Stimulated activated memory B cell treated with anti-CD40 and anti-IgM and Interleukin-4, amounts not matched to agents 10 μg/mL and 1 μg/mL and 100 μg/mL, for 72 hours (primary cell): ENCODE measurements at regions not wholly inside any gene's neighbourhood (a gene's known extent, or its start where the extent isn't known, plus 50 kb on each side); places are given as distances from the start of the nearest gene placed in this dataset.

Source experiments
- ATAC-seq: fragments of 150-1000 bp; cut with Tn5 transposase; 2 replicates; pipeline ENCODE4 v1.10.0; 2021
- H3K27ac Mint-ChIP-seq: one replicate; pipeline ENCODE4 v1.8.0; 2022; ENCODE audit warnings: mild to moderate bottlenecking, mixed read lengths
- H3K27me3 Mint-ChIP-seq: one replicate; pipeline ENCODE4 v1.8.0; 2022; ENCODE audit warnings: mixed read lengths
- H3K36me3 Mint-ChIP-seq: one replicate; pipeline ENCODE4 v1.8.0; 2022; ENCODE audit warnings: mixed read lengths
- H3K4me1 Mint-ChIP-seq: one replicate; pipeline ENCODE4 v1.8.0; 2022; ENCODE audit warnings: mixed read lengths
- H3K4me3 Mint-ChIP-seq: one replicate; pipeline ENCODE4 v1.8.0; 2022; ENCODE audit warnings: mild to moderate bottlenecking, moderate library complexity, mixed read lengths
- H3K9me3 Mint-ChIP-seq: one replicate; pipeline ENCODE4 v1.8.0; 2022; ENCODE audit warnings: mixed read lengths

DNA sequence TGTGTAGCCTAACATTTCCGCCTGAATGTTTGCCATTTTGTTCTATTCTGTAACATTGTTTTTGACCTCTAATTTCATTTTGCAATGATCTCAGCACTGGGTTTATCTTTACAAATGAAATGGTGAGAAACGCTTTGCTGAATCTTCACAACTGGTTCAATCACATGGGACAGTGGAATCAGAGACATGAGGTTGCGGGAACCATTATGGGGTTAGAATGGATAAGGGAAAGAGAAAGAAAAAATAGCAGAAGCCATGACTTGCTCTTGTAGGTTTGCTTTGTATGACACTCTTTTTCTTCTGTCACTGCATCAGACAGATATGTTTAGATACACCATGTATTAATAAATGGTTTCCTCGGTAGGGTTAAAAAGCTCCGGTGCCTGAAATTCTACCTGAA, 114.3 kb upstream of the PELI1 start:
- Mint-ChIP-seq H3K4me1 (peaks cover 36% of the 10 kb centered on the region), H3K9me3 (no peaks in the 10 kb centered on the region), H3K27ac (peak overlapping the region; percentile 91), H3K4me3 (no peak overlapping the region), H3K36me3 (peaks cover 16% of the 10 kb centered on the region), H3K27me3 (no peaks in the 10 kb centered on the region)
- ATAC-seq: no peak

DNA sequence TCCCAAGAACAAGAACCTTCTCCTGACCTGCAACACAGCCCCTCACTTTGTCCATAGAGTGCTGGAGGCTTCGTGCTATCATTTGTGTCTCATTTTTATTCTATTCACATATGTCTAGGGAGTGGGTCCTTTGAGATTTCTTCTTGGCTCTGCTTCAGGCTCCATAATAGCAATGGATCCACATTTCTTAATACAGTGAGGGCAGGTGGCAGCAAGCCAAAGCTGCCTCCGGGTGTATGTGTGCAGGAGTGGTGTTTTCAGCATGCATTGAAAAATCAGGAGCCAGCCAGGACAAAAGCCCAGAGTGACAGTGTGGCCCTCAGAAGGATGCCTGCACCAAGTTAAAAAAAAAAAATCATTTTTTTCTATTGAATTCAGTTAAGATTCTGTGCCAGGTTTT, 115.1 kb upstream of the PELI1 start:
- Mint-ChIP-seq H3K27ac (peak overlapping the region; percentile 91), H3K4me1 (peaks cover 44% of the 10 kb centered on the region), H3K9me3 (no peaks in the 10 kb centered on the region), H3K27me3 (no peaks in the 10 kb centered on the region), H3K36me3 (peaks cover 9% of the 10 kb centered on the region), H3K4me3 (no peak overlapping the region)
- no peak for ATAC-seq

DNA sequence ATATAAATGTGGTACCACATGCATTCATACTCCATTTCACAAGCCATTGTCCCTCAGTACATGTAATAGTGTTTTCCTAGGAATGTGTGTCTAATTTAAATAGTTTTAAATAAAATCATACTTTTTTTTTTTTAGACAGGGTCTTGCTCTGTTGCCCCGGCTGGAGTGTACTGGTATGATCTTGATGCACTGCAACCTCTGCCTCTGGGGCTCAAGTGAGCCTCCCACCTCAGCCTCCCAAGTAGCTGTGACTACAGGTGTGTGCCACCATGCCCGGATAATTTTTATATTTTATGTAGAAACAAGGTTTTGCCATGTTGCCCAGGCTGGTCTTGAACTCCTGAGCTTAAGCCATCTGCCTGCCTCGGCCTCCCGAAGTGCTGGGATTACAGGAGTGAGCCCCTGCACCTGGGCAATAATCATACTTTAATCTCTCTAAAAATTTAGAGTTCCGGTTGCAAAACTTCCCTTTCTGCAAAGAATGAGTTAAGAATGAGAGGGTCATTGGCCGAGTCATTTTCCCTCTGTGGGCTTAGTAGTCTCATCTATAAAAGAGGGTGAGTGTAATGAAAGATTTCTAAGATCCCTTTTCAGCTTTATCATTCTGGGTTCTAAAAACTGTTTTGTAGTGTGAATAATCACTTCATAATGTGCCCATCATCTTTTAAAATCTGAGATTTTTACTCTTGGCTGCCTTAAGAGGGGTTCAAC, 116.0 kb upstream of the PELI1 start:
- Mint-ChIP-seq H3K4me3 (peak overlapping the region; percentile 49), H3K36me3 (no peaks in the 10 kb centered on the region), H3K27ac (peak overlapping the region; percentile 91), H3K27me3 (no peaks in the 10 kb centered on the region), H3K9me3 (no peaks in the 10 kb centered on the region), H3K4me1 (peaks cover 51% of the 10 kb centered on the region)
- ATAC-seq: no peak

DNA sequence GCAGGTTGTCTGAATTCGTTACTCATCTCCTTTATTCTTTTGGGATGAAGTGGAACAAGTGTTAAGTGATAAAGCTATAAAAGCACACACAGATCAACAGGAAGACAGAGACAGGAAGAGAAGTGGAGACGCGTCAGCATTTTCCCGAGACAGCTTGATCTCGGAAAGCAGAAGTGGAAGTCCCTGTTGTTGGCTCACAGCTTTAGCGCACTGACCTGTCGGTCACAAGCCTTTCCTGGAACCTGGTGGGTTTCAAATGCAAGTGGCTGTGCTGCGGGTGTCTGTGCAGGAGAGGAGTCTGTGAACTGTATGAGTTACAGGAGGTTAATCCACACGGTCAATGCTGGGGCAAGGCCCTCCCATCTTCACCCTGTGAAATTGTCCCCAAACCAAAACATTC, 116.6 kb upstream of the PELI1 start:
- H3K9me3 Mint-ChIP-seq: no peaks in the 10 kb centered on the region
- peak; percentile 96 for ATAC-seq
- H3K36me3 Mint-ChIP-seq: no peaks in the 10 kb centered on the region
- H3K27me3 Mint-ChIP-seq: no peaks in the 10 kb centered on the region
- H3K4me1 Mint-ChIP-seq: peaks cover 51% of the 10 kb centered on the region
- peak overlapping the region; percentile 91 for H3K27ac Mint-ChIP-seq
- H3K4me3 Mint-ChIP-seq: peak overlapping the region; percentile 49

GRCh38 chr2:64262071-64262470, 117.9 kb upstream of the PELI1 start:
- no peaks in the 10 kb centered on the region for H3K9me3 Mint-ChIP-seq
- ATAC-seq: no peak
- peak overlapping the region; percentile 91 for H3K27ac Mint-ChIP-seq
- no peaks in the 10 kb centered on the region for H3K36me3 Mint-ChIP-seq
- peaks cover 51% of the 10 kb centered on the region for H3K4me1 Mint-ChIP-seq
- no peaks in the 10 kb centered on the region for H3K27me3 Mint-ChIP-seq
- H3K4me3 Mint-ChIP-seq: no peak overlapping the region

DNA sequence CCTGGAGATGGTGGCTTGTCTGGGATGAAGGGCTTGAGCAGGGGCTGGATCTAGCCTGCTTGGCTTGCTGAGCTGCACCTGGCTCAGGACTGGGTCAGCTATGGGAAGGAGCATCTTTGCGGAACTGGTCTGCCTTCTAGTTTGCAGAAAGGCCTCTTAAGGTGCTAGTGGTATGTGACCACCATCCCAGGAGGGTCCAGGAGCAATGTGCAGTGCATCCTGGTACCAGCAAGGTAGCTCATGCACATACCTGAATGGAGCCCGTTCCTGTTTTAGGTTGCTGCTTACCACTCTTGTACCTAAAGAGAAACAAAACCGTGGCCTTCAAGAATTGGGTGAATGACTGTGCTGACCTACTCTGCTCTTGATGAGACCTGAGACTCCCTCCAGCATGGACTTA, 118.6 kb upstream of the PELI1 start:
- no peaks in the 10 kb centered on the region for H3K9me3 Mint-ChIP-seq
- H3K4me3 Mint-ChIP-seq: no peak overlapping the region
- ATAC-seq: no peak
- H3K27me3 Mint-ChIP-seq: no peaks in the 10 kb centered on the region
- H3K4me1 Mint-ChIP-seq: peaks cover 46% of the 10 kb centered on the region
- peak overlapping the region; percentile 91 for H3K27ac Mint-ChIP-seq
- H3K36me3 Mint-ChIP-seq: no peaks in the 10 kb centered on the region

DNA sequence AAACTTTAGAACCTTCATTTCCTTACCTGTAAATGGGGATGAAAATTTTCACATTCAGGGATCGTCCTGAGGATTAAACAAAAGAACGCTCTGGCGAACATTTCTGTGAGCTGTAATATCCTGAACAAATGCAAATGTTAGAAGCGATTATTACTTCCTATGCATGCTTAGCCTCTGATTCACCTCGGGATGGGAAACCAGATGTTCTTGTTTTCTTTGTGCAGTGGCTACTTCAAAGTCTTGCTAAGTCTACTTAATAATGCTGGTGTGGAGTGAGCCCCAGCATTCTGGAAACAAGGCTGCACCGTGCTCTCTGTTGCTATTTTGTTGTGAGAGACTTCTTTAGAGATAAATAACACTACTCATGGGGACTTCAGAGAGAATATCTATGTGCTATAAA, 119.1 kb upstream of the PELI1 start:
- H3K36me3 Mint-ChIP-seq: no peaks in the 10 kb centered on the region
- ATAC-seq: no peak
- H3K4me1 Mint-ChIP-seq: peaks cover 46% of the 10 kb centered on the region
- H3K27me3 Mint-ChIP-seq: no peaks in the 10 kb centered on the region
- no peak overlapping the region for H3K4me3 Mint-ChIP-seq
- no peaks in the 10 kb centered on the region for H3K9me3 Mint-ChIP-seq
- peak overlapping the region; percentile 91 for H3K27ac Mint-ChIP-seq

- Mint-ChIP-seq H3K27ac (peak overlapping the region; percentile 26), H3K4me1 (peaks cover 24% of the 10 kb centered on the region), H3K9me3 (peaks cover 8% of the 10 kb centered on the region), H3K36me3 (peaks cover 7% of the 10 kb centered on the region), H3K4me3 (no peak overlapping the region), H3K27me3 (no peaks in the 10 kb centered on the region)
- no peak for ATAC-seq
Measured at GRCh38 chr2:64267699-64268098, 123.5 kb upstream of the PELI1 start.

GRCh38 chr2:64268330-64269048, 124.3 kb upstream of the PELI1 start:
- Mint-ChIP-seq H3K27ac (no peak overlapping the region), H3K4me3 (no peak overlapping the region), H3K36me3 (peaks cover 7% of the 10 kb centered on the region), H3K4me1 (peaks cover 23% of the 10 kb centered on the region), H3K27me3 (no peaks in the 10 kb centered on the region), H3K9me3 (peaks cover 8% of the 10 kb centered on the region)
- no peak for ATAC-seq

DNA sequence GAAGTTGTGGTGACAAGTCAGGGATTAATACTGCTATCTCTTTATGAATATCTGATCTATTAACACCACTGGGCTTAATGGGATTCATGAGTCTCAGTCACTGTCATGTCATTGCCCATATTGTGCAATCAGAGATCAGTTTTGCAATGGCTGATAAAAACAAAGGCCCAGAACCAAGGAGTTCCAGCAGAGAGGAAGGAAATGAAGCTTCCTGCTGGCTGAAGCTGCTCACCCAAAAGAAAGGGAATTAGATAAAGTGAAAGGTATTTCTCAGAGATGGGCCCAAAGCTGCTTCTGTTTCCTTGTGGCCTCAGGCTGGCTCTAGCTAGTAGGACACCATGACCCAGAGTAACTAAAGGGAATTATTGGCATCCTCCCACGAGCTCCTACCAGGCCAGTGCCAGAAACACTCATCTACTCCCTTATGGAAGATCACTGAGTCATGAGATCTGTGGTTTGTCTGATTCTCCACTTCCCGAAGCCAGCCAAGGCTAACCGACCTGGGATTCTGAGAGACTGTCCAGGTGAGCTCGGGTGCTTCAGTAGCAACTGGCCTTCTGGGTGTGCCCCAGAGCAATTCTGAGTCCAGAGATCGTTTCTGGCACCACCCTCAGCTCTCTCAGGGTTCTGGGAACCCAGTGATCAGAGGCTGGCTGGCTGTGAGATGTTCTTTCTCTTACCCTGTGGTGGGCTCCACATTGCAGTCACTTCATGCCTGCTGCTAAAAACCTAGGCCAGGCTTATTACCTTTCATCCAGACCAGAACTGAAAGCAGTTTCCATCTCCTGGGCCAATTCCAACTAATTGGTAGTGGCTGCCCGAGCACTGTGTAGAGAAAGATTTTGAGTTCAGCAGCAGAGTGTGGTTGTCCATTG, 129.5 kb upstream of the PELI1 start:
- Mint-ChIP-seq H3K4me1 (peaks cover 35% of the 10 kb centered on the region), H3K36me3 (peaks cover 7% of the 10 kb centered on the region), H3K27me3 (no peaks in the 10 kb centered on the region), H3K27ac (peak overlapping the region; percentile 57), H3K4me3 (no peak overlapping the region), H3K9me3 (peaks cover 8% of the 10 kb centered on the region)
- ATAC-seq: no peak

DNA sequence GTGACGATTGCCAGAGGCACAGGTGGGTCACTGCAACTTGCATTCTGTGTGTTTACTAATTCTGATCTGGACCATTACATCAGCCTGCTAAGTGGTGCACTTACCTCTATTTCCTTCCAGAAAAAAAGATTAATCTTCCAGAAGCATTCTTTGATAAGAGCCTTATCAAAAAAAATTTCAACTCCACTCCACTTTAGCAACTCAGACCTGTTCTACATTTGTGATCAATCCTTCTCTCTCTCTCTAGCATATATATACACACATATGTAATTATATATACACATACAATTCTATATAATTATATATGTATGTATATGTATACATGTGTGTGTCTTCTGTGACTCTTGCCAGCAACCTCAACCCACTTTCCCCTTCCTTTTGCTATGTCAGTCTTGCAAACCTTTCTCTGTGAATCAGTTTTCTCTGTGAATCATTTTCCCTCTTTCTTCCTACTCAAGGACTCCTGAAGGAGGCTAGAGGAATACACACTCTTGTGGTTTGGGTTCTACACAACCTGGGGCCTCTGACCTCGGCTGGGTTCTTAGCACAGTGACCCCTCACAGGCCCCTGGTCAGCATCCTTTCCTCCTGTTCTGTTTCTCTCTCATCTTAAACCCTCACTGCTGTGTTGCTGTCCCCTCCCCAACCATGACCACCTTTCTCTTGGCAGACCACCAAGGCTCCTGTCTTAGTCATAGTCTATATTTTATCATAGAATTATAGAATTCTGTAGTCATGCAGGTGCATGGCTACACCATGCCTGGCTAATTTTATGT, 130.4 kb upstream of the PELI1 start:
- peaks cover 8% of the 10 kb centered on the region for H3K9me3 Mint-ChIP-seq

GRCh38 chr2:64275174-64275466, 130.9 kb upstream of the PELI1 start:
- Mint-ChIP-seq H3K4me1 (peaks cover 35% of the 10 kb centered on the region), H3K9me3 (peaks cover 8% of the 10 kb centered on the region), H3K36me3 (peaks cover 7% of the 10 kb centered on the region), H3K27me3 (no peaks in the 10 kb centered on the region), H3K27ac (no peak overlapping the region), H3K4me3 (no peak overlapping the region)
- no peak for ATAC-seq

More for the DNA sequence above, 130.4 kb upstream of the PELI1 start:
- Mint-ChIP-seq H3K4me1 (peaks cover 35% of the 10 kb centered on the region), H3K4me3 (no peak overlapping the region), H3K27me3 (no peaks in the 10 kb centered on the region), H3K36me3 (peaks cover 7% of the 10 kb centered on the region), H3K27ac (peak overlapping the region; percentile 57)
- no peak for ATAC-seq

DNA sequence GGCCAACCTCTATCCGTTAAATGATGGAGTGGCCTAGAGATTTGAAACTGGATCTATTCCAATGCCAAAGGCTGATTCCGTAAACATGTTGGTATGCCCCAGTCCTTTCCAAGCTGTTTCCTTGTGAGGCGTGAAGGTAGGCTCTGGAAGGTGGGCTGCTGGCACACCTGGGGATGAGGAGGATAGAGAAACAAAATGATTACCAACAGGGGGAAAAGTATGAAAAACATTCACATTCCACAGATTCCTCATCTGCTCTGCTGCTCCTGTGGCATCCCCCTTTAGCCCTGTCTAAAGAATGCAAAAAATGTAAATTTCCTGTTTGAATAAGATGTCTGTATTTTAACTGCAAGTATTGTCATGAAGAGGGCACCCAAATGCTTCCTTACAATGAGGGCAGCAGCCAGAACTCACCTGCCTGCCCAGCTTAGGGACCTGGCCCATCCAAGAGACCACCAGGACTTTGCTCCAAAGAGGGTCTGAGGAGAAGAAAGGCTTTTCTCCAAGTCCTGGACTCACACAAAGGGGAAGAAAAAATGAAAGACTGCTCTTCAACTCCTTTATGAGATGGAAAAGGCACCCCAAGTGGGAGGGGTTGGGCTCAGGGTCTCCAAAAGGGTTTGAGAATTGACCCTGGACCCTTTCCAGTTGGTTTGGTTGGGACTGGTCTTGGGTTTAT, 132.3 kb upstream of the PELI1 start:
- no peak overlapping the region for H3K4me3 Mint-ChIP-seq
- ATAC-seq: no peak

GRCh38 chr2:64277101-64277849, 133.1 kb upstream of the PELI1 start:
- Mint-ChIP-seq H3K9me3 (no peaks in the 10 kb centered on the region), H3K36me3 (no peaks in the 10 kb centered on the region), H3K27ac (peak overlapping the region; percentile 61), H3K27me3 (no peaks in the 10 kb centered on the region), H3K4me1 (peaks cover 35% of the 10 kb centered on the region), H3K4me3 (no peak overlapping the region)
- ATAC-seq: no peak

More for the DNA sequence above, 132.3 kb upstream of the PELI1 start:
- Mint-ChIP-seq H3K9me3 (no peaks in the 10 kb centered on the region), H3K4me1 (peaks cover 35% of the 10 kb centered on the region), H3K36me3 (no peaks in the 10 kb centered on the region), H3K27ac (peak overlapping the region; percentile 61), H3K27me3 (no peaks in the 10 kb centered on the region)
